ENCODE measurements at regions not wholly inside any gene's neighbourhood (a gene's known extent, or its start where the extent isn't known, plus 50 kb on each side); places are given as distances from the start of the nearest gene placed in this dataset.

GRCh38 chr5:28850320-28850921, 1812.0 kb upstream of the CDH9 start:
- intact Hi-C loops (cut with DNase I): no loop called here
- no peak overlapping the region for H3K27ac ChIP-seq
- H3K4me3 ChIP-seq: no peak overlapping the region
- H3K36me3 ChIP-seq: no peaks in the 10 kb centered on the region
- DNase-seq (no peak), ATAC-seq (no peak)
- H3K4me1 ChIP-seq: no peaks in the 10 kb centered on the region
- no peaks in the 10 kb centered on the region for H3K27me3 ChIP-seq (ENCODE audit: low read depth)
- TF ChIP-seq, protein P1, sequence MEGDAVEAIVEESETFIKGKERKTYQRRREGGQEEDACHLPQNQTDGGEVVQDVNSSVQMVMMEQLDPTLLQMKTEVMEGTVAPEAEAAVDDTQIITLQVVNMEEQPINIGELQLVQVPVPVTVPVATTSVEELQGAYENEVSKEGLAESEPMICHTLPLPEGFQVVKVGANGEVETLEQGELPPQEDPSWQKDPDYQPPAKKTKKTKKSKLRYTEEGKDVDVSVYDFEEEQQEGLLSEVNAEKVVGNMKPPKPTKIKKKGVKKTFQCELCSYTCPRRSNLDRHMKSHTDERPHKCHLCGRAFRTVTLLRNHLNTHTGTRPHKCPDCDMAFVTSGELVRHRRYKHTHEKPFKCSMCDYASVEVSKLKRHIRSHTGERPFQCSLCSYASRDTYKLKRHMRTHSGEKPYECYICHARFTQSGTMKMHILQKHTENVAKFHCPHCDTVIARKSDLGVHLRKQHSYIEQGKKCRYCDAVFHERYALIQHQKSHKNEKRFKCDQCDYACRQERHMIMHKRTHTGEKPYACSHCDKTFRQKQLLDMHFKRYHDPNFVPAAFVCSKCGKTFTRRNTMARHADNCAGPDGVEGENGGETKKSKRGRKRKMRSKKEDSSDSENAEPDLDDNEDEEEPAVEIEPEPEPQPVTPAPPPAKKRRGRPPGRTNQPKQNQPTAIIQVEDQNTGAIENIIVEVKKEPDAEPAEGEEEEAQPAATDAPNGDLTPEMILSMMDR (IDR thresholded peaks at IDR 0.05): no peak
- no peaks in the 10 kb centered on the region for H3K9me3 ChIP-seq

DNA sequence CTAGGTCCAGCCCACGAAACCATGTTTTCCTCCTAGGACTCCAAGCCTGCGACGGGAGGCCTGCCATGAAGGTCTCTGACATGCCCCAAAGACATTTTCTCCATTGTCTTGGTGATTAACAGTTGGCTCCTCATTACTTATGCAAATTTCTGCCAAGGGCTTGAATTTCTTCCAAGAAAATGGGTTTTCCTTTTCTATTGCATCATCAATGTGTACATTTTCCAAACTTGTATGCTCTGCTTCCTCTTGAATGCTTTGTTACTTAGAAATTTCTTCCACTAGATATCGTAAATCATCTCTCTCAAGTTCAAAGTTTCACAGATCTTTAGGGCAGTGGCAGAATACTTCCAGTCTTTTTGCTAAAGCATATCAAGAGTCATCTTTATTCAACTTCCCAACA, 1792.7 kb upstream of the CDH9 start:
- Histone ChIP-seq H3K4me3 (no peak overlapping the region), H3K36me3 (no peaks in the 10 kb centered on the region), H3K4me1 (no peaks in the 10 kb centered on the region), H3K27me3 (ENCODE audit: low read depth) (no peaks in the 10 kb centered on the region), H3K9me3 (no peaks in the 10 kb centered on the region), H3K27ac (no peak overlapping the region)
- DNase-seq (no peak), ATAC-seq (no peak)
- intact Hi-C loops (cut with DNase I): no loop called here
- TF ChIP-seq, protein P1 (IDR thresholded peaks at IDR 0.05): no peak

- intact Hi-C loops (cut with DNase I): no loop called here
- Histone ChIP-seq H3K27ac (no peak overlapping the region), H3K36me3 (no peaks in the 10 kb centered on the region), H3K4me1 (no peaks in the 10 kb centered on the region), H3K4me3 (no peak overlapping the region), H3K9me3 (peaks cover 9% of the 10 kb centered on the region), H3K27me3 (ENCODE audit: low read depth) (no peaks in the 10 kb centered on the region)
- DNase-seq (no peak), ATAC-seq (no peak)
- TF ChIP-seq, protein P1 (IDR thresholded peaks at IDR 0.05): no peak
These were observed 1784.8 kb upstream of the CDH9 start for GRCh38 chr5:28823231-28823630.

- intact Hi-C loops (cut with DNase I): no loop called here
- H3K27me3 ChIP-seq (ENCODE audit: low read depth): no peaks in the 10 kb centered on the region
- DNase-seq: no peak
These were observed 1783.7 kb upstream of the CDH9 start for GRCh38 chr5:28822071-28822470.

DNA sequence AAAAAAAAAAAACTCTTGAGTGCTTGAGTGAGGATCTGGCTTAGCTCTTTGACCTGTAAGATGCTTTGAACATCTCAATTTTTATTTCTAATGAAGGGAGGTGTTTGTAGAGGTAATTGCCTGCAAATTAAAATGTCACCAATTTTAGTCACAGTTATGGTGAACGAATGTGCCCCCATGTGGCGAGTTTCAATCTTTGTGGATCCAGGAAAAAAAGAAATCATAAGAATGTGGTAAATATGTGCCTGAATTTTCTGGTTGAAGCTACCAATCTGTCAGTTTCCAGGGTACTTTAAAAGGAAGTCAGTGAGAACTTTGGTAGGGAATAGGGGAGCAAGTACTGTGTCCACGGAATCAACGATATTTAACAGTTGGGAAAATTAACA, 1772.4 kb upstream of the CDH9 start:
- H3K27ac ChIP-seq: no peak overlapping the region
- no peak for ATAC-seq
- DNase-seq: no peak
- H3K4me3 ChIP-seq: no peak overlapping the region
- no peaks in the 10 kb centered on the region for H3K9me3 ChIP-seq
- TF ChIP-seq, protein P1 (IDR thresholded peaks at IDR 0.05): no peak
- H3K36me3 ChIP-seq: no peaks in the 10 kb centered on the region
- intact Hi-C loops (cut with DNase I): no loop called here
- H3K4me1 ChIP-seq: no peaks in the 10 kb centered on the region
- H3K27me3 ChIP-seq (ENCODE audit: low read depth): no peaks in the 10 kb centered on the region

More at GRCh38 chr5:28822071-28822470, 1783.7 kb upstream of the CDH9 start:
- Histone ChIP-seq H3K27ac (no peak overlapping the region), H3K9me3 (peaks cover 9% of the 10 kb centered on the region), H3K4me1 (no peaks in the 10 kb centered on the region), H3K4me3 (no peak overlapping the region), H3K36me3 (no peaks in the 10 kb centered on the region)
- no peak for ATAC-seq
- TF ChIP-seq, protein P1 (IDR thresholded peaks at IDR 0.05): no peak
